ENCODE measurements at regions not wholly inside any gene's neighbourhood (a gene's known extent, or its start where the extent isn't known, plus 50 kb on each side); places are given as distances from the start of the nearest gene placed in this dataset.

GRCh38 chr3:18232317-18232716 lies 192.8 kb downstream of the SATB1 start:
- intact Hi-C loops (cut with DNase I): no loop called here
- 73 to 84% (median 80%) methylated on average over 3 of the region's 3 CpGs for WGBS, 3 donors
- no peak overlapping the region for H3K27ac ChIP-seq
- no peak for DNase-seq
- no peaks in the 10 kb centered on the region for H3K27me3 ChIP-seq
- no peak overlapping the region for H3K4me3 ChIP-seq
- no peaks in the 10 kb centered on the region for H3K36me3 ChIP-seq
- H3K9me3 ChIP-seq: no peaks in the 10 kb centered on the region
- peaks cover 5% of the 10 kb centered on the region for H3K4me1 ChIP-seq (ENCODE audit: insufficient read depth)
- TF ChIP-seq EP300 (IDR thresholded peaks at IDR 0.05): no peak

DNA sequence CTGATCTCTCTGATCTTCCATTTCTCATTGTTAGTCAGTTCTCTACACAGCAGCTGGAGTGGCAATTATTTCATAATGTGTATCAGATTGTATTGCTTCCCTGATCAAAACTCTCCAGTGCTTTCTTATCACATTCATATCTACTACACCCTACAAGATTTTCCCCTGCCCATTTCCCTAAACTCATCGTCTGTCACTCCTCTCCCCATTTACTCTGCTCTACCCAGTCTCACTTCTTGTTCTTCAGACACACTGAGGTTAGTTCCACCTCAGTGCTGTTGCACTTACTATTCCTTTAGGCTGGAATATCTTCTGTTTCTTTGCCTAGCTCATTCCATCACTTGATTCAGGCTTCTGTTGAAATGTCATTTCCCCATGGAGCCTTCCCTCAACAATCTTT lies 197.1 kb downstream of the SATB1 start:
- Histone ChIP-seq H3K4me1 (ENCODE audit: insufficient read depth) (no peaks in the 10 kb centered on the region), H3K27me3 (no peaks in the 10 kb centered on the region), H3K4me3 (no peak overlapping the region), H3K36me3 (no peaks in the 10 kb centered on the region), H3K9me3 (no peaks in the 10 kb centered on the region), H3K27ac (no peak overlapping the region)
- intact Hi-C loops (cut with DNase I): no loop called here
- DNase-seq: no peak
- 87 to 97% (median 91%) methylated on average over 1 of the region's 1 CpG for WGBS, 3 donors
- TF ChIP-seq EP300 (IDR thresholded peaks at IDR 0.05) (no peak), POLR2A (IDR thresholded peaks at IDR 0.05) (no peak), CTCF (IDR thresholded peaks at IDR 0.05) (no peak)

- Histone ChIP-seq H3K9me3 (no peaks in the 10 kb centered on the region), H3K4me1 (ENCODE audit: insufficient read depth) (no peaks in the 10 kb centered on the region), H3K4me3 (no peak overlapping the region), H3K27ac (no peak overlapping the region), H3K36me3 (no peaks in the 10 kb centered on the region), H3K27me3 (no peaks in the 10 kb centered on the region)
- intact Hi-C loops (cut with DNase I): no loop called here
- TF ChIP-seq EP300 (IDR thresholded peaks at IDR 0.05): no peak
- TF ChIP-seq POLR2A (IDR thresholded peaks at IDR 0.05): no peak
- TF ChIP-seq CTCF (IDR thresholded peaks at IDR 0.05): no peak
- DNase-seq: no peak
- WGBS, 3 donors: 85 to 89% (median 85%) methylated on average over 3 of the region's 3 CpGs
These were observed 199.4 kb downstream of the SATB1 start for GRCh38 chr3:18225709-18226108.

- Histone ChIP-seq H3K36me3 (no peaks in the 10 kb centered on the region), H3K27ac (no peak overlapping the region), H3K4me3 (no peak overlapping the region), H3K27me3 (no peaks in the 10 kb centered on the region), H3K9me3 (no peaks in the 10 kb centered on the region), H3K4me1 (ENCODE audit: insufficient read depth) (no peaks in the 10 kb centered on the region)
- intact Hi-C loops (cut with DNase I): no loop called here
- WGBS, 3 donors: 46 to 55% (median 50%) methylated on average over 2 of the region's 2 CpGs
- no peak for DNase-seq
- no peak for TF ChIP-seq EP300 (IDR thresholded peaks at IDR 0.05)
- TF ChIP-seq POLR2A (IDR thresholded peaks at IDR 0.05): no peak
- no peak for TF ChIP-seq CTCF (IDR thresholded peaks at IDR 0.05)
These were observed 200.7 kb downstream of the SATB1 start for GRCh38 chr3:18224426-18224825.

- Histone ChIP-seq H3K27ac (no peak overlapping the region), H3K4me3 (no peak overlapping the region), H3K9me3 (no peaks in the 10 kb centered on the region), H3K36me3 (no peaks in the 10 kb centered on the region), H3K27me3 (no peaks in the 10 kb centered on the region), H3K4me1 (ENCODE audit: insufficient read depth) (no peaks in the 10 kb centered on the region)
- WGBS, 3 donors: 92 to 94% (median 92%) methylated on average over 6 of the region's 6 CpGs
- TF ChIP-seq CTCF (IDR thresholded peaks at IDR 0.05): no peak
- no peak for TF ChIP-seq POLR2A (IDR thresholded peaks at IDR 0.05)
- no peak for TF ChIP-seq EP300 (IDR thresholded peaks at IDR 0.05)
- intact Hi-C loops (cut with DNase I): no loop called here
- DNase-seq: no peak
These were observed 201.2 kb downstream of the SATB1 start for GRCh38 chr3:18223974-18224373.

All from ovary (tissue), 7 donors.